Loucy (cell line): ENCODE measurements at regions not wholly inside any gene's neighbourhood (a gene's known extent, or its start where the extent isn't known, plus 50 kb on each side); places are given as distances from the start of the nearest gene placed in this dataset.

ENCODE experiments used
- H2AFZ ChIP-seq: fragments of 200-600 bp; sonication (generic); 2 replicates; pipeline ENCODE4 v1.6.0; 2016; ENCODE audit warnings: antibody characterized with exemption, mild to moderate bottlenecking, low read length, moderate library complexity
- H3F3A ChIP-seq: fragments of 200-600 bp; 2 replicates; pipeline ENCODE4 v1.6.0; 2016; ENCODE audit warnings: antibody characterized with exemption, low read depth, mild to moderate bottlenecking
- H3K27me3 ChIP-seq: fragments of 200-600 bp; sonication (generic); 2 replicates; pipeline ENCODE4 v1.6.1; 2014; ENCODE audit warnings: low read length, mild to moderate bottlenecking; ENCODE audit not compliant: insufficient read depth, poor library complexity, severe bottlenecking
- H3K36me3 ChIP-seq: fragments of 200-600 bp; sonication (generic); 2 replicates; pipeline ENCODE4 v1.6.1; 2016; ENCODE audit warnings: low read length; ENCODE audit not compliant: insufficient read depth
- H3K4me1 ChIP-seq: fragments of 200-600 bp; sonication (generic); 2 replicates; pipeline ENCODE4 v1.5.1; 2014; ENCODE audit warnings: low read length, mild to moderate bottlenecking; ENCODE audit not compliant: insufficient read depth, poor library complexity, severe bottlenecking
- H3K4me2 ChIP-seq: fragments of 200-600 bp; sonication (generic); 2 replicates; pipeline ENCODE4 v1.6.0; 2014; ENCODE audit warnings: antibody characterized with exemption, low read length, low read depth, mild to moderate bottlenecking; ENCODE audit not compliant: poor library complexity, severe bottlenecking
- H3K4me3 ChIP-seq: fragments of 200-600 bp; sonication (generic); 2 replicates; pipeline ENCODE4 v1.5.1; 2014; ENCODE audit warnings: low read length, mild to moderate bottlenecking, mixed read lengths; ENCODE audit not compliant: poor library complexity, severe bottlenecking
- H3K79me2 ChIP-seq: fragments of 200-600 bp; sonication (generic); 2 replicates; pipeline ENCODE4 v1.6.1; 2014; ENCODE audit warnings: low read length; ENCODE audit not compliant: insufficient read depth
- H3K9ac ChIP-seq: fragments of 200-600 bp; sonication (generic); 2 replicates; pipeline ENCODE4 v1.6.0; 2014; ENCODE audit warnings: mild to moderate bottlenecking, low read depth, low read length, moderate library complexity; ENCODE audit not compliant: poor library complexity, severe bottlenecking
- H3K9me2 ChIP-seq: fragments of 200-600 bp; sonication (generic); replicated peaks from 2 replicates; pipeline ENCODE4 v1.6.1; 2016; ENCODE audit warnings: low read depth, low read length, mixed read lengths
- H3K9me3 ChIP-seq: fragments of 200-600 bp; sonication (generic); 2 replicates; pipeline ENCODE4 v1.6.1; 2014; ENCODE audit warnings: mild to moderate bottlenecking, antibody characterized with exemption, low read length, low read depth; ENCODE audit not compliant: insufficient read depth
- H4K20me1 ChIP-seq: fragments of 200-600 bp; sonication (generic); 2 replicates; pipeline ENCODE4 v1.6.0; 2014; ENCODE audit warnings: antibody characterized with exemption, low read length, mild to moderate bottlenecking; ENCODE audit not compliant: insufficient read depth, poor library complexity, severe bottlenecking
- CTCF ChIP-seq: fragments of 200-600 bp; sonication (generic); conservative IDR thresholded peaks from 2 replicates; pipeline ENCODE4 v1.5.1; 2014; ENCODE audit warnings: mild to moderate bottlenecking, antibody characterized with exemption, low read length
- EZH2phosphoT487 ChIP-seq: fragments of 200-600 bp; IDR thresholded peaks from 2 replicates; pipeline ENCODE4 v1.6.1; 2018; ENCODE audit warnings: antibody characterized with exemption, mild to moderate bottlenecking, moderate library complexity, borderline replicate concordance

GRCh38 chr6:33875141-33875581, 71.4 kb upstream of the MLN start:
- Histone ChIP-seq H3K9me3 (no peaks in the 10 kb centered on the region), H4K20me1 (no peaks in the 10 kb centered on the region), H3F3A (no peaks in the 10 kb centered on the region), H3K27me3 (no peaks in the 10 kb centered on the region), H3K4me2 (peak overlapping the region; percentile 45), H3K4me3 (no peak overlapping the region), H3K36me3 (no peaks in the 10 kb centered on the region), H3K9ac (peak overlapping the region; percentile 57), H3K9me2 (no peaks in the 10 kb centered on the region), H2AFZ (peak overlapping the region; percentile 50; the same call in 1 of the 2 replicates), H3K4me1 (peaks cover 68% of the 10 kb centered on the region), H3K79me2 (no peaks in the 10 kb centered on the region)
- TF ChIP-seq CTCF, result no peak
- no peak for TF ChIP-seq EZH2phosphoT487

DNA sequence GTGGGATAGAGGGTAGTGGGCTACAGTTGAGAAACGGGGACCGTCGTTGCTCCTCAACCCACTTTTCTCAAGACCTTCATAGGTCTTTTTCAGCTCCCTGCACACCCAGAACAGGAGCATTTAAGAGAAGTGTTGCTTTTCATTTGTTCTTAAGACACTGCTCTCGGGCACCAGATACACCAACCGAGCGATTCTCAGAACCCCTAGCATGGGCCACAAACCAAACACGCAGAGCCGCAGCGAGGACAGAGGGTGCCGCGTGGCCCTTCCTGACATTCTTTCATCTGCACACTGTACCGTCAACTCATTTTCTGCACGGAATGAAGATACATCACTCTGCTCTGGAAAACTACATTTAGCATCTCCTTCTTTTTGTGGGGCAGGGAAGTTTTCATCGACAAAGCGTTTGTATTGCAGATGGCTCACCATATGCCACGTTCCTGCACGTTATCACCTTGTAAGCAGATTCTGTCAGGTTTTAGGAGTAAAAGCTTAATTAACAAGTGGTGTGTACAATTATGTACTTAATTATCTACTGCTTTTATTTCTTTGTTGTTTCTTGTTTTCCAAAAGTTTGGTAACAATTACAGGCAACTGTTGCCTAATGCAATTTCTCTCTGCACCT, 70.4 kb upstream of the MLN start:
- Histone ChIP-seq H3K79me2 (no peaks in the 10 kb centered on the region), H4K20me1 (no peaks in the 10 kb centered on the region), H3K36me3 (no peaks in the 10 kb centered on the region), H3F3A (no peaks in the 10 kb centered on the region), H3K9me2 (no peaks in the 10 kb centered on the region), H3K9me3 (no peaks in the 10 kb centered on the region), H2AFZ (no peak overlapping the region), H3K9ac (peak overlapping the region; percentile 57), H3K27me3 (no peaks in the 10 kb centered on the region), H3K4me2 (peak overlapping the region; percentile 45), H3K4me1 (peaks cover 65% of the 10 kb centered on the region), H3K4me3 (no peak overlapping the region)
- TF ChIP-seq CTCF (no peak), EZH2phosphoT487 (no peak)

DNA sequence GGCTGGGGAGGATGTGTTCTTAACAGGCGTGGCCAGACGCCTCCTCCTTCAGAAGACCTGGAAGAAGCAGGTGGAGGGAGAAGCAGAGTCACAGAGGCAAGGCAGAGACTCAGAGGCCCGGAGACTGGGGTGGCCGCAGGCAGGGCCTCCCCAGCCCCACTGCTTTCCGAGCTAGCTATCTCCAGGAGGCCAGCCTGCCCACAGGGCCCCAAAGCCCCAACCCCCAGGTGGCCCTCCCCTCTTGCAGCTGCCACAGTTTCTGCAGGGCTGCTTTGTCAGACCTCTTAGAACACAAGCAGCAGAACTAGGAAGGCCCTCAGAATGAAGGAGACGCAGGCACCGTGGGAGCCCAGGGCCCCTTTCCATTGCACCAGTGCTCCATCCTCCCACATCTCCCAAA, 69.0 kb upstream of the MLN start:
- Histone ChIP-seq H3K9ac (peak overlapping the region; percentile 29), H3F3A (no peaks in the 10 kb centered on the region), H3K9me2 (no peaks in the 10 kb centered on the region), H3K4me1 (peaks cover 51% of the 10 kb centered on the region), H2AFZ (no peak overlapping the region), H3K79me2 (no peaks in the 10 kb centered on the region), H3K9me3 (no peaks in the 10 kb centered on the region), H3K36me3 (no peaks in the 10 kb centered on the region), H3K27me3 (no peaks in the 10 kb centered on the region), H4K20me1 (no peaks in the 10 kb centered on the region), H3K4me2 (peak overlapping the region; percentile 15), H3K4me3 (no peak overlapping the region)
- TF ChIP-seq CTCF (no peak), EZH2phosphoT487 (no peak)
